ENCODE measurements at regions not wholly inside any gene's neighbourhood (a gene's known extent, or its start where the extent isn't known, plus 50 kb on each side); places are given as distances from the start of the nearest gene placed in this dataset.
"Not testable (repeated sequence)": the region's sequence is repeated elsewhere in the genome, so short reads cannot be mapped to it uniquely, and the experiment has no call there.

- no peak for TF ChIP-seq POLR2A (IDR thresholded peaks at IDR 0.05; ENCODE audit: extremely low read depth, insufficient read length)
- H3K4me3 ChIP-seq (ENCODE audit: low read depth, low read length): no peak overlapping the region
Measured at GRCh38 chr20:57814529-57814928, 104.7 kb upstream of the PMEPA1 start.

GRCh38 chr20:57813509-57814269, 103.9 kb upstream of the PMEPA1 start:
- H3K4me3 ChIP-seq (ENCODE audit: low read depth, low read length): no peak overlapping the region
- TF ChIP-seq MYC (IDR thresholded peaks at IDR 0.05; ENCODE audit: low read depth, low read length) (no peak), POLR2A (IDR thresholded peaks at IDR 0.05; ENCODE audit: extremely low read depth, insufficient read length) (no peak), CTCF (IDR thresholded peaks at IDR 0.05; ENCODE audit: low read depth, low read length) (no peak), MAX (IDR thresholded peaks at IDR 0.05; ENCODE audit: low read depth, low read length) (no peak)
- no peak for DNase-seq (ENCODE audit: low read depth)

More at GRCh38 chr20:57814529-57814928, 104.7 kb upstream of the PMEPA1 start:
- DNase-seq (ENCODE audit: low read depth): no peak

GRCh38 chr20:57812632-57813031, 102.8 kb upstream of the PMEPA1 start:
- H3K4me3 ChIP-seq (ENCODE audit: low read depth, low read length); DNase-seq (ENCODE audit: low read depth): not testable (repeated sequence)

- no peak overlapping the region for H3K4me3 ChIP-seq (ENCODE audit: low read depth, low read length)
- no peak for DNase-seq (ENCODE audit: low read depth)
- TF ChIP-seq POLR2A (IDR thresholded peaks at IDR 0.05; ENCODE audit: extremely low read depth, insufficient read length) (no peak), CTCF (IDR thresholded peaks at IDR 0.05; ENCODE audit: low read depth, low read length) (no peak), MAX (IDR thresholded peaks at IDR 0.05; ENCODE audit: low read depth, low read length) (no peak), MYC (IDR thresholded peaks at IDR 0.05; ENCODE audit: low read depth, low read length) (no peak)
Measured at GRCh38 chr20:57811374-57812020, 101.7 kb upstream of the PMEPA1 start.

GRCh38 chr20:57810511-57811373, 100.9 kb upstream of the PMEPA1 start:
- DNase-seq (ENCODE audit: low read depth): no peak
- H3K4me3 ChIP-seq (ENCODE audit: low read depth, low read length): no peak overlapping the region
- TF ChIP-seq CTCF (IDR thresholded peaks at IDR 0.05; ENCODE audit: low read depth, low read length) (no peak), POLR2A (IDR thresholded peaks at IDR 0.05; ENCODE audit: extremely low read depth, insufficient read length) (no peak), MYC (IDR thresholded peaks at IDR 0.05; ENCODE audit: low read depth, low read length) (no peak), MAX (IDR thresholded peaks at IDR 0.05; ENCODE audit: low read depth, low read length) (no peak)

GRCh38 chr20:57809661-57810172, 99.9 kb upstream of the PMEPA1 start:
- no peak overlapping the region for H3K4me3 ChIP-seq (ENCODE audit: low read depth, low read length)
- peak; percentile 29 for DNase-seq (ENCODE audit: low read depth)
- no peak for TF ChIP-seq CTCF (IDR thresholded peaks at IDR 0.05; ENCODE audit: low read depth, low read length)
- TF ChIP-seq MYC (IDR thresholded peaks at IDR 0.05; ENCODE audit: low read depth, low read length): no peak
- TF ChIP-seq POLR2A (IDR thresholded peaks at IDR 0.05; ENCODE audit: extremely low read depth, insufficient read length): no peak
- no peak for TF ChIP-seq MAX (IDR thresholded peaks at IDR 0.05; ENCODE audit: low read depth, low read length)

Measured in NB4 (cell line).